ENCODE measurements at regions not wholly inside any gene's neighbourhood (a gene's known extent, or its start where the extent isn't known, plus 50 kb on each side); places are given as distances from the start of the nearest gene placed in this dataset.
A peak's percentile ranks its signal among the peaks of the same experiment; 100 is the strongest.
"Not testable (repeated sequence)": the region's sequence is repeated elsewhere in the genome, so short reads cannot be mapped to it uniquely, and the experiment has no call there.

DNA sequence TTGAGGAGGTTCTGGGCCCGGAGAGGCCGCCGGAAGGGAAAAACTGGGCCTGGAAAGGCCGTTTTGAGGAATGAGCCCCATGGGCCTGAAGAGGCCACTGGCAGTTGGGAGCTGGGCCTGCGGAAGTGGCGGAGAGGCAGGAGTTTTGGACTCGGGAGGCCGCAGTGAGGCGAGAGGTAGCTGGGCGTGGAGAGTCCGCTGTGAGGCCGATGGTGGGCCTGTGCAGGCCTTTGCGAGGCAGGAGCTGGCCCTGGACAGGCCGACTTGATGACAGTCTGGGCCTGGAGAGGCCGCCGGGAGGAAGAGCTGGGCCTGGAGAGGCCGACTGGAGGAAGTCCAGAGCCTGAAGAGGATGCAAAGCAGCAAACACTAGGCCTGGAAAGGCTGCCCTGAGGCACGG, 259.0 kb upstream of the NUPR2 start:
- H3K9me3 Mint-ChIP-seq, result peaks cover 0 to 17% (median 1%) of the 10 kb centered on the region in 9 donors
- H3K27me3 Mint-ChIP-seq, result no peaks in the 10 kb centered on the region
- H3K36me3 Mint-ChIP-seq, result peaks cover 0 to 1% (median 0%) of the 10 kb centered on the region in 3 donors
- H3K27ac Mint-ChIP-seq, result no peak overlapping the region
- POLR2A ChIA-PET, result no interaction called here
- H3K4me1 Mint-ChIP-seq, result no peaks in the 10 kb centered on the region
- ATAC-seq, result no peak
- no peak for DNase-seq
- no peak overlapping the region for H3K4me3 Mint-ChIP-seq

DNA sequence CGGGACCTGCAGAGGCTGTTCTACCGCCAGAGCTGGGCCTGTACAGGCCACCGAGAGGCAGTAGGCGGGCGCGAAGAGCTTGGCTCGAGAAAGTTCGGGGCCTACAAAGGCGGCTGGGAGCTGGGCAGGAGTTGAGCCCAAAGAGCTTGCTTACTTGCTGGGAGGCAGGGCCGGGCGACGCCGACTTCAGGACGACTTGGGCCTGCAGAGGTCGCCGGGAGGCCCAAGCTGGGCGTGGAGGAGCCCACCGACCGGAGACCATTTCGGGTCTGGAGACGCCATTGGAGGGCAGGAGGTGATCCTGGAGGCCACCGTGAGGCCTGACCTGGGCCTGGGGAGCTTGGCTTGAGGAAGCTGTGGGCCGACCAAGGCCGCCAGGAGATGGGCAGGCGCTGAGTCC, 258.4 kb upstream of the NUPR2 start:
- DNase-seq, H3K27me3 Mint-ChIP-seq, H3K36me3 Mint-ChIP-seq, H3K27ac Mint-ChIP-seq, POLR2A ChIA-PET, H3K4me1 Mint-ChIP-seq, H3K4me3 Mint-ChIP-seq, ATAC-seq: not testable (repeated sequence)
- peaks cover 0 to 17% (median 1%) of the 10 kb centered on the region in 9 donors for H3K9me3 Mint-ChIP-seq

DNA sequence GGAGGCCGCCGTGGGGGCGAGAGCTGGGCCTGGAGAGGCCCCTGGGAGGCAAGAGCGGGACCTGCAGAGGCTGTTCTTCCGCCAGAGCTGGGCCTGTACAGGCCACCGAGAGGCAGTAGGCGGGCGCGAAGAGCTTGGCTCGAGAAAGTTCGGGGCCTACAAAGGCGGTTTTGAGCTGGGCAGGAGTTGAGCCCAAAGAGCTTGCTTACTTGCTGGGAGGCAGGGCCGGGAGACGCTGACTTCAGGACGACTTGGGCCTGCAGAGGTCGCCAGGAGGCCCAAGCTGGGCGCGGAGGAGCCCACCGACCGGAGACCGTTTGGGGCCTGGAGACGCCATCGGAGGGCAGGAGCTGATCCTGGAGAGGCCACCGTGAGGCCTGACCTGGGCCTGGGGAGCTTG, 257.1 kb upstream of the NUPR2 start:
- H3K27me3 Mint-ChIP-seq, H3K36me3 Mint-ChIP-seq, H3K4me1 Mint-ChIP-seq, H3K4me3 Mint-ChIP-seq, ATAC-seq, POLR2A ChIA-PET, H3K27ac Mint-ChIP-seq: not testable (repeated sequence)
- DNase-seq, result peak; percentile 34 to 83 (median 55)
- peaks cover 0 to 17% (median 1%) of the 10 kb centered on the region in 9 donors for H3K9me3 Mint-ChIP-seq

DNA sequence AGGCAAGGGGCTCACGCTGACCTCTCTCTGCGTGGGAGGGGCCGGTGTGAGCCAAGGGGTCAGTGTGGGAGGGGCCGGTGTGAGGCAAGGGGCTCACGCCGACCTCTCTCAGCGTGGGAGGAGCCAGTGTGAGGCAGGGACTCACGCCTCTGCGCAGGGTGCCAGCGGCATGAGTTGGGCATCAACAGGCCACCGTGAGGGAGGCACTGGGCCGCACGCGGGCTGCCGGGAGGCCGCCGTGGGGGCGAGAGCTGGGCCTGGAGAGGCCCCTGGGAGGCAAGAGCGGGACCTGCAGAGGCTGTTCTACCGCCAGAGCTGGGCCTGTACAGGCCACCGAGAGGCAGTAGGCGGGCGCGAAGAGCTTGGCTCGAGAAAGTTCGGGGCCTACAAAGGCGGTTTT, 255.6 kb upstream of the NUPR2 start:
- POLR2A ChIA-PET, H3K4me3 Mint-ChIP-seq, H3K36me3 Mint-ChIP-seq, H3K4me1 Mint-ChIP-seq, ATAC-seq, H3K27ac Mint-ChIP-seq, H3K27me3 Mint-ChIP-seq: not testable (repeated sequence)
- peaks cover 0 to 23% (median 1%) of the 10 kb centered on the region in 9 donors for H3K9me3 Mint-ChIP-seq
- peak in 7 of 10 donors; percentile 4 to 52 (median 23) for DNase-seq

DNA sequence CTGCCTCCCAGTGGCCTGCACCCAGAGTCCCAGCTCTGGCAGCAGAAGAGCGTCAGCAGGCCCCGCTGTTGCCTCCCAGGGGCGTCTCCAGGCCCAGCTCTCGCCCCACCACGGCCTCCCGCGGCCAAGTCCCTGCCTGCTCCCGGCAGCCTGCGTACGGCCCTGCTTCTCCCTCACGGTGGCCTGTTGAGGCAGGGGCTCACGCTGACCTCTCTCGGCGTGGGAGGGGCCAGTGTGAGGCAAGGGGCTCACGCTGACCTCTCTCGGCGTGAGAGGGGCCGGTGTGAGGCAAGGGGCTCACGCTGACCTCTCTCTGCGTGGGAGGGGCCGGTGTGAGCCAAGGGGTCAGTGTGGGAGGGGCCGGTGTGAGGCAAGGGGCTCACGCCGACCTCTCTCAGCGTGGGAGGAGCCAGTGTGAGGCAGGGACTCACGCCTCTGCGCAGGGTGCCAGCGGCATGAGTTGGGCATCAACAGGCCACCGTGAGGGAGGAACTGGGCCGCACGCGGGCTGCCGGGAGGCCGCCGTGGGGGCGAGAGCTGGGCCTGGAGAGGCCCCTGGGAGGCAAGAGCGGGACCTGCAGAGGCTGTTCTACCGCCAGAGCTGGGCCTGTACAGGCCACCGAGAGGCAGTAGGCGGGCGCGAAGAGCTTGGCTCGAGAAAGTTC, 254.1 kb upstream of the NUPR2 start:
- DNase-seq, H3K27me3 Mint-ChIP-seq, H3K27ac Mint-ChIP-seq, H3K4me1 Mint-ChIP-seq, ATAC-seq, H3K36me3 Mint-ChIP-seq, POLR2A ChIA-PET, H3K4me3 Mint-ChIP-seq: not testable (repeated sequence)
- H3K9me3 Mint-ChIP-seq, result peaks cover 0 to 20% (median 0%) of the 10 kb centered on the region in 9 donors

DNA sequence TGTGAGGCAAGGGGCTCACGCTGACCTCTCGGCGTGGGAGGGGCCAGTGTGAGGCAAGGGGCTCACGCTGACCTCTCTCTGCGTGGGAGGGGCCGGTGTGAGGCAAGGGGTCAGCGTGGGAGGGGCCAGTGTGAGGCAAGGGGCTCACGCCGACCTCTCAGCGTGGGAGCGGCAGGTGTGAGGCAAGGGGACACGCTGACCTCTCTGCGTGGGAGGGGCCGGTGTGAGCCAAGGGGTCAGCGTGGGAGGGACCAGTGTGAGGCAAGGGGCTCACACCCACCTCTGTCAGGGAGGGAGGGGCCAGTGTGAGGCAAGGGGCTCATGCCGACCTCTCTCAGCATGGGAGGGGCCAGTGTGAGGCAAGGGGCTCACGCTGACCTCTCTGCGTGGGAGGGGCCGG, 251.7 kb upstream of the NUPR2 start:
- H3K36me3 Mint-ChIP-seq, result not testable (repeated sequence)

DNA sequence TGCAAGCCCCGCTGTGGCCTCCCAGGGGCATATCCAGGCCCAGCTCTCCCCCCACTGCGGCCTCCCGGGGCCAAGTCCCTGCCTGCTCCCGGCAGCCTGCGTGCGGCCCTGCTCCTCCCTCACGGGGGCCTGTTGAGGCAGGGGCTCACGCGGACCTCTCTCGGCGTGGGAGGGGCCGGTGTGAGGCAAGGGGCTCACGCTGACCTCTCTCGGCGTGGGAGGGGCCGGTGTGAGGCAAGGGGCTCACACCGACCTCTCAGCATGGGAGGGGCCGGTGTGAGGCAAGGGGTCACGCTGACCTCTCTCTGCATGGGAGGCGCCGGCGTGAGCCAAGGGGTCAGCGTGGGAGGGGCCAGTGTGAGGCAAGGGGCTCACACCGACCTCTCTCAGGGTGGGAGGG, 251.2 kb upstream of the NUPR2 start:
- H3K27ac Mint-ChIP-seq, H3K36me3 Mint-ChIP-seq, POLR2A ChIA-PET, ATAC-seq, H3K4me3 Mint-ChIP-seq, H3K4me1 Mint-ChIP-seq, H3K27me3 Mint-ChIP-seq: not testable (repeated sequence)
- DNase-seq, result peak in 1 of 10 donors; percentile 6
- peaks cover 0 to 18% (median 0%) of the 10 kb centered on the region in 9 donors for H3K9me3 Mint-ChIP-seq

More for the DNA sequence above, 251.7 kb upstream of the NUPR2 start:
- ATAC-seq, DNase-seq, POLR2A ChIA-PET, H3K27me3 Mint-ChIP-seq, H3K4me3 Mint-ChIP-seq, H3K27ac Mint-ChIP-seq, H3K4me1 Mint-ChIP-seq: not testable (repeated sequence)
- peaks cover 0 to 17% (median 0%) of the 10 kb centered on the region in 9 donors for H3K9me3 Mint-ChIP-seq

DNA sequence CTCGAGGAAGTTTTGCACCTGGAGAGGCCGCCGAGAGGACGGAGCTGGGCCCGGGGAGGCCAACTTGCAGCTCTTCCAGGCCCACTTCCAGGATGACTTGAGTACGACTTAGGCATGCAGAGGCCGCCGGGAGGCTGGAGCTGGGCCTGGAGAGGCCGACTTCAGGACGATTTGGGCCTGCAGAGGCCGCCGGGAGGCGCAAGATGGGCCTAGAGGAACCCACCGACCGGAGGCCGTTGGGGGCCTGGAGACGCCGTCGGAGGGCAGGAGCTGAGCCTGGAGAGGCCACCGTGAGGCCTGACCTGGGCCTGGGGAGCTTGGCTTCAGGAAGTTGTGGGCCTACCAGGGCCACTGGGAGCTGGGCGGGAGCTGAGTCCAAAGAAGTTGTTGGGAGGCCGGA, 250.5 kb upstream of the NUPR2 start:
- H3K4me3 Mint-ChIP-seq, POLR2A ChIA-PET, H3K27me3 Mint-ChIP-seq, H3K4me1 Mint-ChIP-seq, H3K36me3 Mint-ChIP-seq, DNase-seq, ATAC-seq, H3K27ac Mint-ChIP-seq: not testable (repeated sequence)
- peaks cover 0 to 21% (median 0%) of the 10 kb centered on the region in 9 donors for H3K9me3 Mint-ChIP-seq

DNA sequence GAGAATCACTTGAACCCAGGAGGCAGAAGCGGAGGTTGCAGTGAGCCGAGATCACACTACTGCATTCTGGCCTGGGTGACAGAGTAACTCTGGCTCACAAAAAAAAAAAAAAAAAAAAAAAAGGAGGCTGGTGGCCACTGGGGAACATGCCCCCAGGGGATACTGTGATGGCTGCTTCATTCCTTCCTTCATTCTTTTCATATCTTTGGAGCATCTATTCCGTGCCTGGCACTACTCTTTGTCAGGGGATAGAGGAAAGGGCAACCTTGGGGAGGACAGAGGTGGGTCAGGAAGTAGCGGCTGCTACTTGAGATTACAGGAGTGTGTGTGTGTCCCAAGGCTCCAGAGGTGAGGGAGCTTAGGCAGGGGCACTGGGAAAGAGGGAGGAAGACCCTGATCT, 236.4 kb upstream of the NUPR2 start:
- peaks cover 0 to 13% (median 5%) of the 10 kb centered on the region in 9 donors for H3K9me3 Mint-ChIP-seq
- ATAC-seq, H3K27me3 Mint-ChIP-seq, H3K4me3 Mint-ChIP-seq, POLR2A ChIA-PET, H3K36me3 Mint-ChIP-seq, H3K27ac Mint-ChIP-seq, H3K4me1 Mint-ChIP-seq, DNase-seq: not testable (repeated sequence)

DNA sequence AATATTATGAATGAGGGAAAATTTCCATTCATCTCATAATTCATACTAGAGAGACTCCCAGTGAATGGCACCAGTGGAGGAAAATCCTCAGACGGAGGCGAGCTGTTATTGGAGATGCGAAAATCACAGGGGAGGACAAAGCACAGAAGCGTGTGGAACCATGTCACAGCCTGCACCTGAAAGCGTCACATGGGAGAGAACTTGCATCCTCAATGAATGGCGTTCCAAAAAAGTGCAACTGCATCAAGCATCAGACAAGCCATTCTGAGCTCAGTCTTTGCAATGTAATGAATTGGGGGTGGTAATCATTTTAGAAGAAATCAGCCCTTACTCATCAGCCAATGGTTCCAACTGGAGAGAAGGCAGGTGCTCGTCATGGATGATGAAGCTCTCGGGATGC, 235.0 kb upstream of the NUPR2 start:
- peaks cover 0 to 14% (median 5%) of the 10 kb centered on the region in 9 donors for H3K9me3 Mint-ChIP-seq
- H3K4me1 Mint-ChIP-seq, H3K36me3 Mint-ChIP-seq, POLR2A ChIA-PET, ATAC-seq, H3K4me3 Mint-ChIP-seq, H3K27ac Mint-ChIP-seq, DNase-seq, H3K27me3 Mint-ChIP-seq: not testable (repeated sequence)

DNA sequence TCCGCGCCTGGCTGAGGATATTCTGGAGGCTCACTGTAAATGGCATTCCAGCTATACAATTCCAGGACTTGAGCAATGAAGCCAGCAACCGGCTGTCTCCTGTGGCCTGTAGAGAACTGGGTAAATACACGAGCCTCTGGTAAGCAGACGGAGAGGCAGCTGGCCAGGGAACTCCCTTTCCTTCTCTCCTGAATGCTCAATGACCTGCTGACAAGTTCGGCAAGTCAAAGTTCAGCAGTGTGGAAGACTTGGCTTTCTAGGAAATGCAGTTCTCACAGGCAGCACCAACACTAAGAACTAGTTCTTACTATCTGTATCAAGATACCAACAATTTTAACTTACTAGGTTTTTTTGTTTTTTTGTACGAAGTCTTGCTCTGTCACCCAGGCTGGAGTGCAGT, 232.1 kb upstream of the NUPR2 start:
- not testable (repeated sequence) for H3K4me3 Mint-ChIP-seq

DNA sequence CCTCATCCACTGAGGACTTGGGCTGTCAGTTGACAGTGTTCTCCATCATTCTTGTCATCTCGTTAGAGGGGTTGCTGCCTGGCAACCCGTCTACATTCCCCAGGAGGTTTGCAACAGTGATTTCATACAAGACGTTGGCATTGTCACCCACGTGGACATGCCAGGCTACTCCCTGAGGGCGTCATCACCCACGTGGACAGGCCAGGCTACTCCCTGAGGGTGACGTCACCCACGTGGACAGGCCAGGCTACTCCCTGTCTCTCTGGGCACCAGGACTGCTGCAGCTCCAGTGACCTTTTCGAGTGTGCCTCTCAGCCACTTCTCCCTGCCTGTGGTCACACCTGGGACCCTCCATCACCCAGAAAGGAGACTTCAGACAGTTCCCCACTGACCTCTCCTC, 212.1 kb upstream of the NUPR2 start:
- POLR2A ChIA-PET, H3K36me3 Mint-ChIP-seq, ATAC-seq, DNase-seq, H3K27ac Mint-ChIP-seq, H3K27me3 Mint-ChIP-seq, H3K4me3 Mint-ChIP-seq, H3K4me1 Mint-ChIP-seq: not testable (repeated sequence)
- peaks cover 6 to 27% (median 9%) of the 10 kb centered on the region in 9 donors for H3K9me3 Mint-ChIP-seq

More for the DNA sequence above, 232.1 kb upstream of the NUPR2 start:
- H3K27me3 Mint-ChIP-seq, DNase-seq, H3K36me3 Mint-ChIP-seq, POLR2A ChIA-PET, H3K4me1 Mint-ChIP-seq, ATAC-seq, H3K27ac Mint-ChIP-seq: not testable (repeated sequence)
- H3K9me3 Mint-ChIP-seq, result peaks cover 0 to 15% (median 5%) of the 10 kb centered on the region in 9 donors

DNA sequence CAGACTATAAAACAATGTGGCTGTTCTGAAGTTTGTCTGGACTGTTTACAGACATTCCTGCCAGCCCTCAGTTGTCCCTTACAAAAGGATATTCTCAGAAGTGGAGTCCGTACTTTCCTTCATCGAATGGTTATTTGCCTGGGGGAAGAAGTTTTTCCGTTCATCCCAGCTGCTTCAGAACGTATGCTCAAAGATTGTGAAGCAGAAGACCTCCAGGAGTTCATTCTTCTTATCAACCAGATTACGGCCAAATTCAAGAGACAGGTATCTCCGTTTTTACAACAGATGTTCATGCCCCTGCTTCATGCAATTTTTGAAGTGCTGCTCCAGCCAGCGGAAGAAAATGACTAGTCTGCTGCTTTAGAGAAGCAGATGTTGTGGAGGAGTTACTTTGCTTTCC, 174.3 kb upstream of the NUPR2 start:
- Mint-ChIP-seq H3K9me3 (peaks cover 0 to 37% (median 16%) of the 10 kb centered on the region in 9 donors), H3K4me3 (no peak overlapping the region), H3K36me3 (peaks cover 0 to 12% (median 0%) of the 10 kb centered on the region in 3 donors), H3K27me3 (peaks cover 0 to 15% (median 4%) of the 10 kb centered on the region in 5 donors), H3K4me1 (peaks cover 0 to 9% (median 4%) of the 10 kb centered on the region in 4 donors), H3K27ac (no peak overlapping the region)
- ATAC-seq (no peak), DNase-seq (no peak)
- POLR2A ChIA-PET, result no interaction called here
